HL-60 (cell line): ENCODE measurements at regions not wholly inside any gene's neighbourhood (a gene's known extent, or its start where the extent isn't known, plus 50 kb on each side); places are given as distances from the start of the nearest gene placed in this dataset.

Experiments
- CTCF ChIP-seq: IDR thresholded peaks from one replicate; pipeline ENCODE4 v1.5.1; 2011; ENCODE audit warnings: low read length, control low read depth, inconsistent platforms; ENCODE audit not compliant: insufficient read depth
- POLR2AphosphoS5 ChIP-seq: IDR thresholded peaks from 2 replicates; pipeline ENCODE4 v1.6.1; 2012; ENCODE audit warnings: low read depth
- REST ChIP-seq: IDR thresholded peaks from 2 replicates; pipeline ENCODE4 v1.6.1; 2012; ENCODE audit warnings: low read depth; ENCODE audit not compliant: insufficient replicate concordance

- TF ChIP-seq CTCF (no peak), POLR2AphosphoS5 (no peak), REST (no peak)
Measured at GRCh38 chr4:189304167-189304566, 636.5 kb upstream of the FRG1 start.
